ENCODE measurements at regions not wholly inside any gene's neighbourhood (a gene's known extent, or its start where the extent isn't known, plus 50 kb on each side); places are given as distances from the start of the nearest gene placed in this dataset.

DNA sequence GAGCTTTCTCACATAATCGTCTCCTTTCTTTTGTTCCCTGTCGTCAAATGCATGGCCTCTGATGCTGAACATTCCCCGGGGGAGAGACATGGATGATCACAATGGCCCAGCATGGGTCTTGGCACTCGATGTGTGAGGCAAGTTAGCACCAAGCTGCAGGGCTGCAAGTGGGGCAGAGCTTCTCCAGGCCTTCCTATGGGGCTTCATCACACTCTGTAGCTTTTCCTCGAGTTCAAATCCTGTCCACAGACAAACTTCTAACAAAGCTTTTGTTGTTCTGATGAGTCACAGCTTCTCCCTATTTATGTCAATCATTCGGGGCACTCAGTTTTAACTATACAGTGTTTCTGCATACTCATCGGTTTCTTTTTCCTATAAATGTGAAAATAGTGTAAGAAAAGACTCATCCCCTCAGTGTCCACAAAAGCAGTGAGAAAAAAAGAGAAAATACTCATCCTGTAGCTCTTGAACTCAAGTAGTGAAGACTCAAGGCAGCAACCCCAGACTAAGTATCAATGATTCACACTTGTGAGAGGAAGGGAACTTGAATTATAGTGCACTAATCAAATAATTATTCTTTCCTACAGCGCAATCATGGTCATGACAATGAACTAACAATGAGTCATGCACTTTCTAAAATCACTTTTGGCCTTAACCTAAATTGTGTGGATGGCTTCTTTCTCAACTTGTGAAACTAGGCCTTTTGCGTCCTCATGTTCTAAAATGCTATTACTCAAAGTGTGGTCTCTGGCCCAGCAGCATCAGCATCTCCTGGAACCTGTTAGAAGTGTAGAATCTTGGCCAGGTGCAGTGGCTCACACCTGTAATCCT is 68.4 kb upstream of the NOX3 start:
- DNase-seq (ENCODE audit: low spot score): no peak

DNA sequence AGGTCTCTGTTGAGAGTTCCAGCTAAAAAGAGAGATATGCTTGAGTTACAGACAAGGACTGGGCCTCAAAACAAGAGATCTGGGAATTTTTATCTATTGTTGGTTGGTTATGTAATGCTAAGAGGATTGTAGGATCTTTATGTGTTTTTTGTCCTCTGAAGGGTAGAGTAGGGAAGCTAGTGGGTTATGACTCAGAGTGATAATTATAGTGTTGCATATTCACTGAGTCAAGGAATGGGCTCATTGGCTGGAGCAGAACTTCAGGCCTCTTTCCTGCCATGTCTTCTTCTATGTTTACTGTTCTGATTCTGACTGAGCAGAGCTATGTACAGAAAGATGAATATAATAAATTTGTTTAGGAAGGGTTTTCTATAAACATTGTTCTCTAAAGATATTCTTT is 66.1 kb upstream of the NOX3 start:
- DNase-seq (ENCODE audit: low spot score): no peak

DNA sequence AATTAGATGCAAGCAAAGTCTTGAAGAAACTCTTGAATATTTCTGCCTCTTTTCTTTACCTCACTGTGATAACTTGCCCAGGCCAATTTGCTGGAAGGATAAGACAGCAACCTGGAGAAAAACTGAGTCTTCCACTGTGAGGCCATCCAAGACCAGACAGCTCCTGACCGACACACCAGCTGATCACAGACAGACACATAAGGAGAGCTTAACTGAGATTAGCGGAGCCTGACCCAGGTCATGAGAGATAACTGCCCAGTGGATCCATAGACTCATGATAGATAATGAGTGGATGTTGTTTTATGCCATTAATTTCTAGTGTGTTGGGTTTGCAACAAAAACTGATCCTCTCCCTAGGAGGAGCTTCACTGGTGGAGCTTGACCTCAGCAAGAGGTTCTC is 64.4 kb upstream of the NOX3 start:
- no peak for DNase-seq (ENCODE audit: low spot score)

DNA sequence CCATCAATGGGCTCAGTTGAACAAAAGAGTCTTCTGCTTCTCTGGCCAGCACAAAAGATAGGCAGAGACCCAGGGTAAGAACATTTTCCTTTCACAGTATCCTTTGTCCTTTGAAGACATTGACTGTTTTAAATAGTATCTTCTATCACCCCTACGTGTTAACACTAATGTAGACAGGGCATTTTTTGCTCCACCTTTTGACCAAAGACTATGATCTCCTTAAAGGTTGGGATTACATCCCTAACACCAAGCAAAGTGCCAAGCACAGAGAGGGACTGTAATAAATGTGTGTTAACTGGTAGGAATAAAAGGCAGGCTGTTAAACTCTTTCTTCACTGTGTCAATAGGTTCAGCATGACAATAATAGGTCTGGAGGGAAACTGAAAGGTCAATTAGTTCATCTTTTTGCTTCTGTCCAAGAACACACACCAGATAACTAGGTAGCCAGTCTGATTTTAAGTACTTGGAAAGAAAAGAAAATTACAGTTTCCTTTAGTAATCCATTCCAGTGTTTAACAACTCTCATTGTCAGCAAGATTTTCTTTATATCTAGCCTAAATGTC is 63.6 kb upstream of the NOX3 start:
- no peak for DNase-seq (ENCODE audit: low spot score)

DNA sequence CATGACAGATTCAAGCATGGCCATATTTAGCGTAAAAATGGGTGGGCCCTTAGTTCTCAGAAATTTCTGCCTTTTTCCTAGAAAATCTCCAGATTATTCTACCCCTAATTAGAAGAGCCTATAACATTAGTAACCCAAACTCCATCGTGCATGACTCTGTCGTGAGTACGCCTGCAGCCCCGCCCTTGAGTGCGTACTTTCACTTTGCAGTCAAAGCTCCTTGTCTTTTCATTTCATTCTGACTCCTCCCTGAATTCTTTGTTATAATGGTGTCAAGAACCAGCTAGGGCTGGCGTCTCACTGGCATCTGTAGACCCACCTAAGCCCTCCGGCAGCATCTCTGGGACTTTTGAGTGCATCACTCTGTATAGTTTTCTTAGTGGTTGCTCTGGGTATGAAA is 61.7 kb upstream of the NOX3 start:
- DNase-seq (ENCODE audit: low spot score): no peak

DNA sequence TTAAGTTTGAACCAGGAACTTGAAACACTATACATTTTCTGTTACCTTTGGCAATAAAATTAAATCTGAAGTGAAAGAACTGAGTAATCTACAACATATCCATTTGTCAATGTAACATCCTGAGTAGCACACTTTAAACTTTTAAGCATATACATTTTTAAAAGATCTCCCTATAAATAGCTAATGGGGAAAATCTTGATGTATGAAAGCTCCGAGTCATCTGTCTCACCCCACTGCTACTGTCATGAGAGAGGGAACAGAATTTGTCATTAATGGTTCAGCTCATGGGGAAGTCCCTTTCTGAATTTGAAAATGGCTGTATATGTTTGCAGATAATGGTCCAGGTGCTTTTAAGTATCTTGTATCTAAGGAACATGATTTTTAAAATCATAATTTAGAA is 55.2 kb upstream of the NOX3 start:
- no peak for DNase-seq (ENCODE audit: low spot score)

DNA sequence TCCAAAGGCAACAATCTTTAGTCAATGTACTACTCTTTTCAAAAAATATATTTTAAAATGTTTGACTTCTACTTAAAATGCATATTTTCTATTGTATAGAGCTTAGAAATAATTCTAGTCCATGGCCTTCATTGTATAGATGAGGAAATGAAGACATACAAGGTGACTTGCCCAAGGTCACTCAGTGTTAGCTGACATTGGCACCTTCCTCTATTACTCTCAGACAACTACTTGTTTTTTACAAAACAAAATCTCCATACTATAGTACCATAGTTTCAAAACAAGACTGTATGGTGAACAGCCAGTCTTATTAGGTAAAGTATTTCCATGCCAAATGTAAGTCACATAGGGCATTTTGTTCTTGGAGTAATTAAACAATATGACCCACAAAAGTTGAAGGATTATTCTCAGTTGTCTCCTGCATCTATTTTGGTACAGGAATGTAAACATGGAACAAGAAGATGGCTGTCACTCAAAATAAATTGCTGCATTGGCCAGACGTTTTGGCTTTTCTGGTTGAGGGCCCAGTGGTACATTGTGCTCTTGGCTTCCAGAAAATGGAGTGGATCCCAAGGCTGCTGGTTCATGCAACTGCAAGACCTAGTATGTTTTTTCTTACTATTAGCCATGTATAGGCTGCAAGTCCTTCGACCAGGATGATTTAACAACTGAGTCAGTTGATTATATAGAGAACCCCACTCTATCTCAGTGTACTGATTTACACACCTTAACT is 54.3 kb upstream of the NOX3 start:
- no peak for DNase-seq (ENCODE audit: low spot score)

DNA sequence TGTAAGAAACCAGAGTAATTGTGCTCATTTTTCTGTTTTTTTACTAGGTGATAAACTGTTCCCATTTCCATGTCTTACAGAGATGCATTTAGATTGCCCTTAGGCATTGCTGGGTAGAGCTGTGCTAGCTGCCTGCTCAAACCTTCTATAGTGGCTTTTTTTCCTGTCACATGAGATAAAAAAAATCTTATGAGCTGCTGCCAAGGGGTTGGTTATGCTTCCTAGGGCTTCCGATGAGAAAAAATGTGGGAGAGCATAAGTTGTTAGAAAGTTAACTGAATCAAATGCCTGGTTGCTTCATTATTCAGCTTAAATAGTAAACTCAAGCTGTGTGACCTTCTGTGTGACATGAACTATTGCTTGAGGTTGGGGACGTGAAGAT is 50.0 kb upstream of the NOX3 start:
- DNase-seq (ENCODE audit: low spot score): no peak

All from NAMALWA (cell line).